ENCODE measurements at regions not wholly inside any gene's neighbourhood (a gene's known extent, or its start where the extent isn't known, plus 50 kb on each side); places are given as distances from the start of the nearest gene placed in this dataset.
A peak's percentile ranks its signal among the peaks of the same experiment; 100 is the strongest.

GRCh38 chr12:77344651-77345050 lies 279.3 kb upstream of the E2F7 start:
- DNase-seq = no peak

GRCh38 chr12:77343291-77343690 lies 277.9 kb upstream of the E2F7 start:
- no peak for DNase-seq

DNA sequence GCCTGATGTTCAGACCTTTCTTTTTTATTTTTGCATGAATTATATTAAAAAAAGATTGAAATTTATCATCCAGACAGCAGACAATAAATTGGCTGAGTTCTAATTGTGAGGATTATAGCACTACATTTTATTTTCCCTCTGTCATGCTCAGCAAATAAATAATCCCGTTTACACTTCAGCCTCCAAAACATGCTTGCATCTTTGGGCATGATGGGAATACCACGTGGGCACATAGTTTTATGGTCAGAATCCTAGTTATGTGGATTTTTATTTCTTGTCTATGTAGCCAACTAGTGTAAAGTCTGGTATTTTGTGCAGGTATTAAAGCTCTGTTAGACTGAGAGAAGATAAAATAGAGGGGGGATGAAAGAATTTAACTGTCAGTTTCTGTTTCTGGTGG lies 276.9 kb upstream of the E2F7 start:
- DNase-seq = no peak

DNA sequence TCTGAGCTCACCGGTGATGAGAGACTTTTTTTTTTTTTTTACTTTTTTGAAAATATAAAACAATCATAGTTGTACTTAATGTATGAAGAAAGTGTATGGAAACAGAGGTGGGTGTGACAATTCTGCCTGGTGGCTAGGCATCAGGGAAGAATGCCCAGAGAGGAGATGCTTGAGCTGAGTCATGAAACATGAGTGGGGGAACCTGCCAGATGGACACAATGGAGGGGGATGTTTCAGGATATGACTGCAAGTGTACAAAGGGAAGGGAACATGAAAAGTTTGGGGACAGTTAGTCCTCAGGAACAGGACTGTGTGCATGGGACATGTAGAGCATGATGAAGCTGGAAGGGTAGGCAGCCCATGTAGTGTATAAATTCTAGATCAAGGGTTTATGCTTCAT lies 274.2 kb upstream of the E2F7 start:
- no peak for DNase-seq

DNA sequence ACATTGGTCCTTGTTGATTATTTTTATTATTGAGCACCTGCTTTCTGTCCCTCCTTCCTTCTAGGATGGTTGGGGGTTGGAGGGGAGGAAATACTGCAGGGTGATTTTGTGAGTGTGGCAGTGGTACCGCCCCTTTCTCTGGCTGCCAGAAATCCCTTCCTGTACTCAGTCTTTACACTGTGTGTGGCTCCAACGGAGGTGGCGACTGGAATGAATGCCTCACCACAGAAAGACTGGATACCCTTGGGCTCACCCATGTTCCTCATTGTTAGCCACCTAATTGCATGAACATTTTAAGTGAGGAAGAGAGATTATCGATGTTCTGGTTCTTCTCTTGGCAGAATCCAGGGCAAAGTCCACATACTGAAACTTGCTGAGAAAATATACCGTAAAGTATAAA lies 272.0 kb upstream of the E2F7 start:
- peak; percentile 31 to 73 for DNase-seq

- no peak for DNase-seq
Observed at GRCh38 chr12:77334806-77335205, 269.4 kb upstream of the E2F7 start.

DNA sequence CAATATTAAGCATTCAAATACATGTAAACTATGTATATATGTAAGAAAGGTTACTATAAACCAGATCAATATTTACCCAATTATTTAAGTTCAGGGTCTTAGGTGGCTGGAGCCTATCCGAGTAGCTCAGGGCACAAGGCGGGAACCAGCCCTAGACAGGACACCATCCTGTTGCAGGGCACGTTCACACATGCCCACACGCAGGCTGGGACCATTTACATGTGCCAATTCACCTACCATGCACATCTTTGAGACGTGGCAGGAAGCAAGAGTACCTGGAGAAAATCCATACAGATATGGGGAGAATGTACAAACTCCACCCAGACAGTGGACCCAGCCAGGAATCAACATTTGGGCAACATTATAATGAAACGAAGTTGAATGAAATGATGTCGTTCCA lies 263.0 kb upstream of the E2F7 start:
- DNase-seq = no peak

DNA sequence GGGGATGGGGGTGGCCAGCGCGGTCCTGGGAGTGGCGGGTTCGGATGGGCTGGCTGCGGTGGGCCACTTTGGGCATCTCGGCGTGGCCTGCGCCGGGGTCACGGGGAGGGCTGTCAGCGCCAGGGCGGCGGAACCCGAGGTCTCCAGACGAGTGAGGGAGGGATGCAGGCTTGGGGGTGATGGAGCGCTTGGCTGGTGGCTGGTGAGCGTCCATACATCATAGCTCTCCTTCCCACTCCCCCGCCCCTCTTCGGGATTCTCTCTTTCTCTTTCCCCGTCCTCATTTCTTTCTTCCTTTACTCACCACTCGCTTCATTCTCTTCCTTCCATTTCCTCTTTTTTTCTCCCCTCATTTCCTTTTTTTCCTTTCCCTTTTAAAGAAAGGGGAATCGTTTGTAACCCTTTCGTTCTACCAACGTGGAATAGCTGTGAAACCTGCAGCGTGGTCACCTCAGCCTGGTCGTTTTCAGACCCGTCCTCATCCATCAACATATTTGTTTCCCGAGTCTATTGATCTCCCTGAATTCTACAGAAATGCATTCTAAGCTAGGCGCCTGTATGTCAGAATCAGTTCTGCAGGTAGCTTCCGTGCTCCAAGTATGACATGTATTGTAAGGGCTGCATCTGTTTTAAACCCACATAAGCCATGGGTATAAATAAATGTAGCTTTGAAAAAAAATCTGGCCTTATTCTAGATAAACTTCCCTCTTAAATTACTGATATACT lies 260.3 kb upstream of the E2F7 start:
- DNase-seq = peak; percentile 2 to 5

DNA sequence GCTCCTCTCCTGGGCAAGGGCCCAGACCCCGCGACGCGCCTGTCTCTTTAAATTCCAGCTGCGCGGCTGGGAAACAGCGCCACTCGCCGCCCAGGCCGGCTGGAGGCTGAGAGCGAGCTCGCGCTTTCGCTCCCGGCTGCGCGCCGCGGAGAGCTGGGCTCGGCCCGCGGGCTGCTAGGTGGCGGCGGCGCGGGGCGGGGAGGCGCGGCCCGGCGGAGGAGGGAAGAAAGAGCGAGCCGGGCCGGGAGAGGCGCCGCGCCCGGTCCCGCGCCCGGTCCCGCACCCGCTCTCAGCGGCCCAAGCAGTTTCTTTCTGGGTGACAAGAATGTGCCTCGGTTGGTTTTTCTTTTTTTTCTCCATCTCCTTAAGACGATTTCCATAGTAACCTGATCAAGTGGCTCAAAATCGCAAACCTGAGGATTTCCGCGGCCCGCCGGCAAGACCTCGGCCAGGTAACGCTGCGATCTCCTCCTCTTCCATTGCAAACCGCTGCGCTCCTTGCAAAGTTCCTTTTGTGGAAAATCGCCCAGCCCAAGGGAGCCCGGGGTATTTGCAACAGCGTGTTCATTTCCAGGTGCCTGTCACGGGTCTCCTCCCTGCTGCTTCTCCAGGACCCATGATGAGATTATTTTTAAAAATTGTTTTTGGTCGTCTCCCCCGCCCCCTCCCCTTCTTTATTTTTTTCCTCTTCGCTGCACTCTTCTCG lies 259.5 kb upstream of the E2F7 start:
- DNase-seq = peak; percentile 76 to 83

- no peak for DNase-seq
Observed at GRCh38 chr12:77324416-77324762, 259.0 kb upstream of the E2F7 start.

- DNase-seq = no peak
Observed at GRCh38 chr12:77323788-77324415, 258.5 kb upstream of the E2F7 start.

GRCh38 chr12:77319166-77319565 lies 253.8 kb upstream of the E2F7 start:
- no peak for DNase-seq

- DNase-seq = no peak
Observed at GRCh38 chr12:77315407-77315806, 250.0 kb upstream of the E2F7 start.

GRCh38 chr12:77314378-77315052 lies 249.1 kb upstream of the E2F7 start:
- DNase-seq = no peak

DNA sequence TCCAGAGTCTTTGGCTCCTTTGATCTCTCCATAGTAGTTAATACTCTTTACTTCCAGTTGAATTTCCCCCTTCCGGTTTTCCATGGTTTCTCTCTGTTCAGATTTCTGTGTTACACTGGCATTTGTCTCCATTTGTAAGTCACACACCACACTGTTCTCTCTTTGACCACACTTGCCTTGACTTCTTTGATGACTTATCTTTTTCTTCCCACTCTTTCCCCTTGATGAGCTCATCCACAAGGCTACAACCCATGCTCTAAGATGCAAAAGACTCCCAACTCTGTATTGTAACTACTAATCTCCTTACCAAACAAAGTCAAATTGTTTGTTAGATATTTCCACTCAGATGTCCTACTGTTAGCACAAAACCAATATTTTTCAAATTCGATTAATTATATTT lies 242.7 kb upstream of the E2F7 start:
- DNase-seq = no peak

DNA sequence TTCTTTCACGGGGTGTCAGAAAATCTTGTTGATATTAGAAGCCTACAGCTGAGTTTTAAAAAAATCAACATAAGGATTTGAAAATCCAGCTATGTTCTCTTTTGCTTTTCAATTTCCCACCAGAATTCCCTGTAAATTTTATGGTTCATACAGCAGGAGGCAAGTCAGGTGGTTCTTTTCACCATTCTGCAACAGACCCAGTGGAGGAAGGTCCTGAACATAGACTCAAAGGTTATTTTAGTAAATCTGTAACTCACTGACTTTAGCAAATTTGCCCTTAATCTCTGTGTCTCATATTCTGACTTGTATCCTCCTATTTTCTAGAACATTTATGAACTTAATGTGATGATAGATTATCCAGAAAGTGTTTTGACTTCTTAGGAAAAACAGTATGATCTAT lies 235.4 kb upstream of the E2F7 start:
- DNase-seq = no peak

DNA sequence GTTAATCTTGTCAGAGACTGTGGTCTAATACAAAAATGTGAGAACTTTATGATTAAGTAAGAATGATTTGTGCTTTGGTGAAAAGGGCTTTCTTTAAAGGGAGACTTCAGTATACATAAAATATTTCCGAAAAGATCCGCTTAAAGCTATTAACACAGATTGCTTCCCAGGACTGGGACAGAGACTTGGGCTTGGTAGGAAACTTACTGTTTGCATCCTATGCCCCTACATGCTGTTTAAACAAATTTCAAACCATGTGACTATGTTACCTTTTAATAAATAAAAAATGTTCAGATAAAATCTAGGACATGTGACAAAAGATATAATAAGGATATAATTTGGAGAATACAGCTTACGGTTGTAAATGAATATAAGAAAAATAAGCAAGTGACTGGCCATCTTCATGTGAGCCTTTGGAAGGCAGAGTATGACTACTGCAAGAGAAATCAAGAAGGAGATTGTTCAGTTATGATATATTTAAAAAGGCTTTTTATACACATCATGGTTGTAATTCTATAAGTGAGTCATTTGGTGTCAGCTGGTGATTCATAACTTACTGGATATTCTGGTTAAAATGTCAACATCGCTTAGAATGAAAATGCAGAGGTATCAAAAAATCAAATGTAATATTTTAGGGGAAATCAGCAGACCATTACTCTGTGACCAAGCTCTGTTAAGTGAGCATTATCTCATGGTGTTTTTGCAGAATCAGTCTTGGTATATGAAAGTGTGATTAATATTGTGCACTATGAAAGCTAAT lies 234.7 kb upstream of the E2F7 start:
- DNase-seq = no peak

DNA sequence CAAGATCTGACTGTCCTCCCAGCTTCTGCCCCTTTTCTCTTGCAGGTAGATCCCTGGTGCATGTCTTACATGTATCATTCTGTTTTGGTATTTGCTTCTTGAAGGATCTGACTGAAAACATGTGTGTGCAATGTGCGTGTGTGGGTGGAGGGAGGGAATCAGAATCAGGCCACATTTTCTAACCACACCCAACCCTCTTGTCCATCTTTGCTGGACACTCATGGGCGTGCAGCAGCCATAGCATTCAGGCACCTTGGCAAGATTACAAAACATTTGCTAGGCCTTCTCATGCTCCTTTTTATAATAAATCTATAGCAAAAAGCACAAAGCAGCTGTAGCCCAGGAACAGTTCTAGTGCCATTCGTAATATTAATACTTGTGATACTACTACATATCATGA lies 233.6 kb upstream of the E2F7 start:
- no peak for DNase-seq

- no peak for DNase-seq
Observed at GRCh38 chr12:77294016-77294415, 228.6 kb upstream of the E2F7 start.

- DNase-seq = no peak
Observed at GRCh38 chr12:77274926-77275325, 209.6 kb upstream of the E2F7 start.

DNA sequence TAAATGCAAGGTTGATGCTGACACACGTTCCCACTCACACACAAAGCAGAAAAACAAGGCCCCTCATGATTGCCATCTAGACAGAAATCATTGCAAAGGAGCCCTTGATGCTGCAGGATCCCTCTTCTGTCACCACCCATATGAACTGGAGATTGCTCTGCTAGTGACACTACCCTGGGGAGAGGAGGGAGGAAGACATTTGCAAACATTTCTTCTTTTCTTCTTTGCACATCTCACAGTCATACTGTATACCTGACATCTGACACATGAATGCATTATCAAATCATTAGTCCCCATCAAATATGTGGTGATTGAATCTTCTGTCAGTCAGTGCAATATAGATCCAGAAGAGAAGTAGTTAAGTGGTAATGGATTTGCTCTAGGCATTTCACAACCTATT lies 208.5 kb upstream of the E2F7 start:
- DNase-seq = no peak

DNA sequence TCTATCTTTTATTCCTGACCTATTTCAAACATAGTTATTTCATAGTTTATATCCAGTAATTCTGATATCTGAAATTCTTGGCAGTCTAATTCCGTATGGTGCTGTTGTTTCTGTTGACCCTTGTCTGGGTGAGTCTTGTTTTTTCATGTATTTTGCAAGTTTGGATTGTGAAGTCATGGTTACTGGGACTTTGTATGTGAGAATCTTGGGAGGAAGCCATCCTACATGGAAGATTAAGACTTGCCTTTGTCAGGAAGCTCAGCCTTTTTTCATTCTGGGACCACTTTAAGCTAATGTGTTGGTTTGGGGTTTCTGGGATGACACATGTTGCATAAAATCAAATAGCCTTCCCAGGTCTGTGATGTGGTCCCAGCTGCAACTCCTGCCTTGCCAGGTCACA lies 191.6 kb upstream of the E2F7 start:
- no peak for DNase-seq

DNA sequence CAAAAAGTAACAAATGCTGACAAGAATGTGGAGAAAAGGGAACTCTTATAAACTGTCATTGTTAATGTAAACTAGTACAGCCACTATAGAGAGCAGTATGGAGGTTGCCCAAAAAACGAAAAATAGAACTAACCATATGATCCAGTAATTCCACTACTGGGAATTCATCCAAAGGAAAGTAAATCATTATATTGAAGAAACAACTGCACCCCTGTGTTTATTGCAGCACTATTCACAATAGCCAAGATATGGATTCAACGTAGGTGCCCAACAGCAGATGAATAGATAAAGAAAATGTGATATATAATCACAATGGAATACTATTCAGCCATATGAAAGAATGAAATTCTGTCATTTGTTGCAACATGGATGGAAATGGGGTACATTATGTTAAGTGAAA lies 188.0 kb upstream of the E2F7 start:
- no peak for DNase-seq

All from NCI-H2081 (cell line).